Neural progenitor cell (in vitro differentiated cells): ENCODE measurements at regions not wholly inside any gene's neighbourhood (a gene's known extent, or its start where the extent isn't known, plus 50 kb on each side); places are given as distances from the start of the nearest gene placed in this dataset.

Experiments used
- CTCF ChIP-seq: fragments of 200-600 bp; sonication (generic); IDR thresholded peaks from 2 replicates; pipeline ENCODE4 v1.5.1; 2017; ENCODE audit warnings: antibody characterized with exemption, mild to moderate bottlenecking
- EZH2 ChIP-seq: fragments of 200-600 bp; sonication (generic); IDR thresholded peaks from 2 replicates; pipeline ENCODE4 v1.6.1; 2017; ENCODE audit warnings: antibody characterized with exemption, mild to moderate bottlenecking, moderate library complexity
- EZH2phosphoT487 ChIP-seq: fragments of 200-600 bp; sonication (generic); IDR thresholded peaks from 2 replicates; pipeline ENCODE4 v1.6.1; 2017; ENCODE audit warnings: antibody characterized with exemption

- TF ChIP-seq EZH2 (no peak), CTCF (no peak), EZH2phosphoT487 (no peak)
Measured at GRCh38 chrX:83022020-83022419, 486.1 kb upstream of the POU3F4 start.
